GM12873 (cell line): ENCODE measurements at regions not wholly inside any gene's neighbourhood (a gene's known extent, or its start where the extent isn't known, plus 50 kb on each side); places are given as distances from the start of the nearest gene placed in this dataset.

ENCODE experiments used
- TF ChIP-seq, protein P1 (sequence below): IDR thresholded peaks from 2 replicates; pipeline ENCODE4 v1.5.1; 2012; ENCODE audit warnings: low read depth, mild to moderate bottlenecking, moderate library complexity, low read length, control low read depth; ENCODE audit not compliant: insufficient read depth; ENCODE audit errors: missing control alignments

GRCh38 chr2:57759131-57759530, 287.5 kb upstream of the VRK2 start:
- TF ChIP-seq, protein P1, sequence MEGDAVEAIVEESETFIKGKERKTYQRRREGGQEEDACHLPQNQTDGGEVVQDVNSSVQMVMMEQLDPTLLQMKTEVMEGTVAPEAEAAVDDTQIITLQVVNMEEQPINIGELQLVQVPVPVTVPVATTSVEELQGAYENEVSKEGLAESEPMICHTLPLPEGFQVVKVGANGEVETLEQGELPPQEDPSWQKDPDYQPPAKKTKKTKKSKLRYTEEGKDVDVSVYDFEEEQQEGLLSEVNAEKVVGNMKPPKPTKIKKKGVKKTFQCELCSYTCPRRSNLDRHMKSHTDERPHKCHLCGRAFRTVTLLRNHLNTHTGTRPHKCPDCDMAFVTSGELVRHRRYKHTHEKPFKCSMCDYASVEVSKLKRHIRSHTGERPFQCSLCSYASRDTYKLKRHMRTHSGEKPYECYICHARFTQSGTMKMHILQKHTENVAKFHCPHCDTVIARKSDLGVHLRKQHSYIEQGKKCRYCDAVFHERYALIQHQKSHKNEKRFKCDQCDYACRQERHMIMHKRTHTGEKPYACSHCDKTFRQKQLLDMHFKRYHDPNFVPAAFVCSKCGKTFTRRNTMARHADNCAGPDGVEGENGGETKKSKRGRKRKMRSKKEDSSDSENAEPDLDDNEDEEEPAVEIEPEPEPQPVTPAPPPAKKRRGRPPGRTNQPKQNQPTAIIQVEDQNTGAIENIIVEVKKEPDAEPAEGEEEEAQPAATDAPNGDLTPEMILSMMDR: no peak

- TF ChIP-seq, protein P1: peak; percentile 96
These were observed 286.7 kb upstream of the VRK2 start for GRCh38 chr2:57759822-57760300.

DNA sequence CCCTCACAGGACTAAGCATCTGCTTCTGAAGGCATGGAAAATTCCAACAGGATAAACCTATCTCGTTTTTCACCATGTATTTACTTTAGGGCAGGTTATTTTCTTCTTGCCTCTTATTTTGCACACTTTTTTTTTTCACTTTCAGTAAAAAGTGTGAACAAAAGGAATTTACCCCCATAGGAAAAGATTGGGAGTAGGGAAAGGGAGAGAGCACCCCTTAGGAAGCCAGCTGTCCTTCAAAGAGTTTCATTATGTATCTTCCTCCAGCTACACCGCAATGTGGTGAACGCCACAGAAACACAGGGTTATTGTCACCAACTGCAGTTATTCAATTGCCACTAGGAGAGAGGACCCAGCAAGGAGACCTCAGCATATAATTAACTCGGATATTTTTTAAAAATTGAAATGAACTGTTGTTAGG, 286.2 kb upstream of the VRK2 start:
- TF ChIP-seq, protein P1: peak; percentile 15

DNA sequence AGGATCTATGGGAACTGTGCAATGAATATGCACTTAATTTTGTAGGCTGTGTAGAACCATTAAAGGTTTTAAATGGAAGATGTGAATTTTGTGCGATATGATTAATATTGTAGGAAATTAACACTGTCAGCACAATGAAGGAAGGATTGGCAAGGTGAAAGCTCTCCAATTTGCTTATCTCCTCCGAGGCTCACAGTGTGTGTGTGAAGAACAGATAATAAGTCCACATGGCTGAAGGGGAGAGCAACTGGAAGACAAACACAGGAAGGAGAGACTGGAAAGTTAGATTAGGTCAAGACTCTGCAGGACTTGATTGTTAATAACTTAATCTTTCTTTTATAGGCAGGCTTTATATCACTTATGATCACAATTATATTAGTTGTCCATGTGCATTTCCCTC, 269.7 kb upstream of the VRK2 start:
- TF ChIP-seq, protein P1: no peak

GRCh38 chr2:57782587-57782986, 264.0 kb upstream of the VRK2 start:
- TF ChIP-seq, protein P1: no peak

DNA sequence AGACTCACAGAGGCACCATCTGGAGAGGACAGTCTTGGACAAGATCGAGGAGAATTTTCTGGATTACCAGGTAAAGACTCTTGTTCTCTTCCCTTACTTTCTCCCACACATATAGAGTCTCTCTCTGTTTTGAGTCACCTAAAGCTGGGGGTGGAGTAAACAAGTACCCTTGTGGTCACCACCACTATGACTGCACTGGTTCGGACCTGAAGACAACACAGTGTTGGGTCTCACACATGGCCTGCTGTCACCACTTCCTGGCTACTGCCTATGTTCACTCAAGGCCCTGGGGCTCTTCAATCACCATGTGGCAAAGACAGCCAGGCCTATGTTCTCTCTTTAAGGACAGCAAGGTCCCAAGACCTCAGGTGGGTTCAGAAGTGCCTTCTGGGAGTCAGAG, 253.3 kb upstream of the VRK2 start:
- TF ChIP-seq, protein P1: no peak

DNA sequence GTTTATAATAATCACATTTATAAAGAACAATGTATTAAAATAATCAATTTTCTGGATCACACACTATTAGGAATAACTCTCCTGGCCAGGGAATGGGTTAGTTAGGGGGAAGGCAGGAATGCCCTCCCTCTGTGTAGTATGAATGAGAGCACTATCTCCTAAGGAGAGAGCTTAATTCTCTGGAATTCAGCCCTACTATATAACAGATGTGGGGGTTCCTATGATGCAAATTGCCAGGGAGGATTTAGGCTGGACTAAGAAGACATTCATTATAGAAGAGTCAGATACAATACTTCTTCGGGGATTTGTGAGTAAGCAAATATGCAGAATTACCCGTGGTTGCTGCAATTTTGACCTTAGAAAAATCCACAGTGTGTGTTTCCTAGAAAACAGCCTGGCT, 250.1 kb upstream of the VRK2 start:
- TF ChIP-seq, protein P1: no peak
